ENCODE measurements at regions not wholly inside any gene's neighbourhood (a gene's known extent, or its start where the extent isn't known, plus 50 kb on each side); places are given as distances from the start of the nearest gene placed in this dataset.
"Not testable (repeated sequence)": the region's sequence is repeated elsewhere in the genome, so short reads cannot be mapped to it uniquely, and the experiment has no call there.

DNA sequence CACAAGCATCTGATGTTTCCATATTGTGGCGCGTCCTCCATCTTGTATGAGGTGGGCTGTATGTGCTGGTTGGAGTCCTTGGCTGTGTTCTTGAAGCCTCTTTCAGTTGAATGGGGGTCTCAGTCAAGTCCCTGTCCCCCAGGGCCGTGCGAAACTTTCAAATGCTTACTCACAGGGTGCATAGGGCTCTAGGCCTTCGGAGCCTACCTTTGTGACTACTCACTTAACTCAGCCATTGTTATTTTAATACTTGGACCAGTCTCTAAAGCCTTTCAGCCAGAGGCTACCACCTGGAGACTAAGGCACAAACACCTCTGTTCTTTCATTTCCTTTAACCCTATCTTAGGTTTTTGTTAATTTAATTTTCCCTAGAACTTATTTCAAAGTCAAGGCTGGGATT, 785.9 kb downstream of the GATA3 start:
- Histone ChIP-seq H3K27me3 (replicated peaks) (no peaks in the 10 kb centered on the region), H3K4me3 (no peak overlapping the region), H3K9me3 (replicated peaks) (no peaks in the 10 kb centered on the region), H3K27ac (no peak overlapping the region), H3K36me3 (no peaks in the 10 kb centered on the region), H3K4me1 (replicated peaks) (no peaks in the 10 kb centered on the region)
- no peak for DNase-seq (ENCODE audit: low read depth in 1 of 2, low spot score in 2 of 2)

DNA sequence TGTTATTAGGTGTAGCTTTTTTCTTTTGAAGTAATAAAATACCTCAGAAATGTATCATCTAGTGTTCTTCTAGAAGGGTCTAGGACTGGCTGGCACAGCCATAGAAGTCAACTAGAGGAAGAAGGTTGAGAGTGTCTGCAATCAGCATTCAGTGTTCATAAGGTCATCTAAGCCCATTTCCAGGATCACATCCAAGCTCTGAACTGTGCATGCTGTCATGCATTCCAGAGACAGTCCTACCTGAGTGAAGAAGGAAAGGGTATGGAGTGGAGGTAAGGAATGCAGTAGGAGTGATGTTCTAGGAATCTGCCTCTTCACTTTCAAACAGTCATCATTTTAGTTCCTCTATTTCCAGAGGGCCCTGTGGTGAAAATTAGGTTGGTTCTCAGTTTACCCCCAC, 789.7 kb downstream of the GATA3 start:
- Histone ChIP-seq H3K36me3 (no peaks in the 10 kb centered on the region), H3K4me3 (no peak overlapping the region), H3K9me3 (replicated peaks) (no peaks in the 10 kb centered on the region), H3K27ac (no peak overlapping the region), H3K27me3 (replicated peaks) (no peaks in the 10 kb centered on the region), H3K4me1 (replicated peaks) (no peaks in the 10 kb centered on the region)
- DNase-seq (ENCODE audit: low read depth in 1 of 2, low spot score in 2 of 2) = no peak

DNA sequence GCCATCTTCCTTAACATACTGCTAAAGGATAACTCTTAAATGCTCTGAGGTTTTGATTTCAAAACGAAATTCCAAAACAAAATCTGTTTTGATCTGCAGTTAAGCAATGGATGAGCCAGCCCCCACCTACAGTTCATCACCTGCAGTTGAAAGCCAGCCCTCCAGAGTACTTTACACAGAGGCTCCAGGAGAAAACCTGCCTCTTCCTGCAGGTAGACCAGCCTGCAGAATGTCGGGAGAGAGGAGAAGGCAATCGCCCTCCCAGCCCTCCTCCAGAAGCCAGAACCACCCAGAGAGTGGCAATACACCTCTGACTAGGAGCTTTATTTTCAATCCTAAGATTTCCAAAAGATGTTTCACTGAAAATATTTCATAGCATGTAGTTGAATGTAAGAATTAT, 798.1 kb downstream of the GATA3 start:
- no peaks in the 10 kb centered on the region for H3K27me3 ChIP-seq (replicated peaks)
- H3K27ac ChIP-seq = no peak overlapping the region
- no peaks in the 10 kb centered on the region for H3K36me3 ChIP-seq
- H3K4me1 ChIP-seq (replicated peaks) = no peaks in the 10 kb centered on the region
- no peak overlapping the region for H3K4me3 ChIP-seq
- no peak for DNase-seq (ENCODE audit: low read depth in 1 of 2, low spot score in 2 of 2)
- no peaks in the 10 kb centered on the region for H3K9me3 ChIP-seq (replicated peaks)

DNA sequence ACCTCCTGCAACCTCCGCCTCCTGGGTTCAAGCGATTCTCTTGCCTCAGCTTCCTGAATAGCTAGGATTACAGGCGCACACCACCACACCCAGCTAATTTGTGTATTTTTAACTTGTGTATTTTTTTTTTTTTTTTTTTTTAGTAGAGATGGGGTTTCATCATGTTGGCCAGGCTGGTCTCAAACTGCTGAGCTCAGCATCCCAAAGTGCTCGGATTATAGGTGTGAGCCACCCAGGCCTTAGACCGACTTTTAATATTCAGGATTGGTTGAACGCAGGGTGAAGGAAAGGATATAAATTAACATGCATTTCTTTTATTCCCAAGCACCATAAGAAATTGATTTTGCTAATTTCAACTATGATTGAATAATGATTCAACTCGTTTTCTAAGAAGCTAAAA, 798.6 kb downstream of the GATA3 start:
- no peaks in the 10 kb centered on the region for H3K36me3 ChIP-seq
- H3K9me3 ChIP-seq (replicated peaks) = no peaks in the 10 kb centered on the region
- no peak for DNase-seq (ENCODE audit: low read depth in 1 of 2, low spot score in 2 of 2)
- H3K4me3 ChIP-seq = no peak overlapping the region
- no peaks in the 10 kb centered on the region for H3K27me3 ChIP-seq (replicated peaks)
- H3K27ac ChIP-seq = no peak overlapping the region
- no peaks in the 10 kb centered on the region for H3K4me1 ChIP-seq (replicated peaks)

DNA sequence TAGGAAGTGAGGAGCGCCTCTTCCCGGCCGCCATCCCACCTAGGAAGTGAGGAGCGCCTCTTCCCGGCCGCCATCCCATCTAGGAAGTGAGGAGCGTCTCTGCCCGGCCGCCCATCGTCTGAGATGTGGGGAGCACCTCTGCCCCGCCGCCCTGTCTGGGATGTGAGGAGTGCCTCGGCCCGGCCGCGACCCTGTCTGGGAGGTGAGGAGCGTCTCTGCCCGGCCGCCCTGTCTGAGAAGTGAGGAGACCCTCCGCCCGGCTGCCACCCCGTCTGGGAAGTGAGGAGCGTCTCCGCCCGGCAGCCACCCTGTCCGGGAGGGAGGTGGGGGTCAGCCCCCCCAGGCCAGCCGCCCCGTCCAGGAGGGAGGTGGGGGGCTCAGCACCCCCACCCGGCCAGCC, 814.4 kb downstream of the GATA3 start:
- not testable (repeated sequence) for H3K36me3 ChIP-seq; H3K27me3 ChIP-seq (replicated peaks); H3K9me3 ChIP-seq (replicated peaks); H3K4me3 ChIP-seq; H3K4me1 ChIP-seq (replicated peaks); DNase-seq (ENCODE audit: low read depth in 1 of 2, low spot score in 2 of 2); H3K27ac ChIP-seq

DNA sequence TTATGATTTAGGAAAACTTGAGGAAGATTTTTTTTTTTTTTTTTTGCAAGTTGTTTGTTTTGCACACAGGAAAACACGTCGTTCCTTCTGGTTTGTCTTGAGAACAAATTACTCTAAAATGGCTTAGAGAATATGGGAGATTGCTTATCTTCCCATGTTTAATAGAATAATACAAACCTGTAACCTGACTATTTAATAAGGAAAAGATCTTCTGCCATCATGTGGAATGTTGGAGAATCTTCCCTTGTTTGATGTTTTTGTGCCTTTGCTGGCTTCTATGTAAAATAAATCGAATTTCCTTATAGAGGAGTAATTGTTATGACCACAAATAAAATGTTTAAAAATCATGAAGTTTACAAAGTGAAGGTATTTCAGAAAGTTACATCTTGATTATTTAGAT, 818.8 kb downstream of the GATA3 start:
- no peak overlapping the region for H3K27ac ChIP-seq
- no peaks in the 10 kb centered on the region for H3K36me3 ChIP-seq
- no peak overlapping the region for H3K4me3 ChIP-seq
- no peak for DNase-seq (ENCODE audit: low read depth in 1 of 2, low spot score in 2 of 2)
- no peaks in the 10 kb centered on the region for H3K27me3 ChIP-seq (replicated peaks)
- H3K4me1 ChIP-seq (replicated peaks) = no peaks in the 10 kb centered on the region
- H3K9me3 ChIP-seq (replicated peaks) = no peaks in the 10 kb centered on the region

DNA sequence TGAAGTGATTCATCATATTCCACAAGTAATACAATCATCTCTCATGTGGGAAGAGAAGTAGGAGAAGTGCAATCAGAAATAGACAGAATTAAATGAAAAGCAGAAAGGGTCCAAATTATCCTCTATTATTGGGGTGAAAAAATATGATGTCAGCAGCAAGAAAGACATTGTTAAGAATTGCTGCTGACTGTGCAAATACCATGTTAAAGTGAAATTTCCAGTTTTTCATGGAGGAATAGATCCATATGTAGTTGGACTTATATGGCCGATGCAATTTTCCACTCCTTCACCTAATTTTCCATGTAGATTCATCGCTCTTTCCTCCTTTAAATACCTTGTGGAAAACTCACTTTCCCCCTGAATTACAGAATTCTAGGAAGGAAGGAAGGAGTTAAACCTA, 819.8 kb downstream of the GATA3 start:
- Histone ChIP-seq H3K27me3 (replicated peaks) (no peaks in the 10 kb centered on the region), H3K9me3 (replicated peaks) (no peaks in the 10 kb centered on the region), H3K4me3 (no peak overlapping the region), H3K36me3 (no peaks in the 10 kb centered on the region), H3K27ac (no peak overlapping the region), H3K4me1 (replicated peaks) (no peaks in the 10 kb centered on the region)
- no peak for DNase-seq (ENCODE audit: low read depth in 1 of 2, low spot score in 2 of 2)

DNA sequence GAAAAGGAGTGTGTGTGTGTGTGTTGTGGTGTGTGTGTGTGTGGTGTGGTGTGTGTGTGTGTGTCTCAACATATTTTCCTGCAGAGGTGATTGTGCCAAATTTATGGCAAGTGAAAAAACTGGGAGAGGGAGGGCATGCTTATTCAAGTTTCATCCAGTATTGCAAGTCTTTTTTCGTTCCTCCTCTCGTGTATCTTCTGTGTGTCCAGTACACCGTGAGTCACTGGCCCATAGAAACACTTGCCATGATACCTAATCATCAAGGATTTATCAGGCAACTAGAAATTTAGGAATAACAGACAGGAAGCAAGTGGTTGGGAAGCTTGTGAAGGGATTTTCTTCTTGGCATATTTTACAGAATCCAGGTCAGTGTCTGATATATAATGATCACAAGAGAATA, 820.5 kb downstream of the GATA3 start:
- no peak overlapping the region for H3K4me3 ChIP-seq
- H3K27me3 ChIP-seq (replicated peaks) = no peaks in the 10 kb centered on the region

DNA sequence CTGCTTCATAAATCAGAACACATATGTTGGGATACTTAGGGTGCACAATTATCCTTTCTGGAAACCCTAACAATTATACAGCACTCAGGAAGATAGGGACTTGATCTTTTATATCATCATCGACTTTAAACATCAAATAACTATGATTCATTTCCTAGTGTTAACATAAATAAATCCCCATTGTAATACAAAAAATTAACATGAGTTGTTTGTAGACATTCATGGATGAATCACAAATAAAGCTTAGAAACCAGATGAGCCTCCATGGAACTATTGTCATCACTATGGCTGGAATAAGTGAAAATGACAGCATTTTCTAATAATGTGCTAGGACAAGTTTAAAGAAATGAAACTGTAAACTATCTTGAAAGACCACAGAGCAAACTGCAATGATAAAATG, 821.7 kb downstream of the GATA3 start:
- DNase-seq (ENCODE audit: low read depth in 1 of 2, low spot score in 2 of 2) = no peak
- no peaks in the 10 kb centered on the region for H3K27me3 ChIP-seq (replicated peaks)
- H3K36me3 ChIP-seq = no peaks in the 10 kb centered on the region
- no peak overlapping the region for H3K4me3 ChIP-seq
- no peaks in the 10 kb centered on the region for H3K9me3 ChIP-seq (replicated peaks)
- H3K27ac ChIP-seq = no peak overlapping the region
- H3K4me1 ChIP-seq (replicated peaks) = no peaks in the 10 kb centered on the region

More for the DNA sequence above, 820.5 kb downstream of the GATA3 start:
- Histone ChIP-seq H3K36me3 (no peaks in the 10 kb centered on the region), H3K9me3 (replicated peaks) (no peaks in the 10 kb centered on the region), H3K27ac (no peak overlapping the region), H3K4me1 (replicated peaks) (no peaks in the 10 kb centered on the region)
- DNase-seq (ENCODE audit: low read depth in 1 of 2, low spot score in 2 of 2) = no peak

DNA sequence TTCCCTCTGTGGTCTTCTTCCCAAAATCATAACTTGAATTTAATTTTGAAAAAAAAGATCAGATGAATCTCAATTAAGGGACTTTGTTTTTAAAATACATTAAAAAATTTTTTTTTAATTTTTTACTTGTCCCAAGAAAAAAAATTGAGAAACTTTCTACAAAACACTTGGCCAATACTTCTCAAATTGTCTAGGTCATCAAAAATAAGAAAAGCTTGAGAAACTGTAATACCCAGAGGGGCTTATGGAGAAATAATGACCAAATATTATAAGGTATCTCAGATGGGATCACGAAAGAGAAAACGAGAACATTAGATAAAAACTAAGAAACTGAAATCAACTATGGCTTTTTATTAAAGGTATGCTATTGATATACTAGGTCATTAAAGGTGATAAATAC, 835.0 kb downstream of the GATA3 start:
- Histone ChIP-seq H3K4me1 (replicated peaks) (no peaks in the 10 kb centered on the region), H3K36me3 (no peaks in the 10 kb centered on the region), H3K4me3 (no peak overlapping the region), H3K27ac (no peak overlapping the region), H3K27me3 (replicated peaks) (no peaks in the 10 kb centered on the region), H3K9me3 (replicated peaks) (no peaks in the 10 kb centered on the region)
- DNase-seq (ENCODE audit: low read depth in 1 of 2, low spot score in 2 of 2) = no peak

DNA sequence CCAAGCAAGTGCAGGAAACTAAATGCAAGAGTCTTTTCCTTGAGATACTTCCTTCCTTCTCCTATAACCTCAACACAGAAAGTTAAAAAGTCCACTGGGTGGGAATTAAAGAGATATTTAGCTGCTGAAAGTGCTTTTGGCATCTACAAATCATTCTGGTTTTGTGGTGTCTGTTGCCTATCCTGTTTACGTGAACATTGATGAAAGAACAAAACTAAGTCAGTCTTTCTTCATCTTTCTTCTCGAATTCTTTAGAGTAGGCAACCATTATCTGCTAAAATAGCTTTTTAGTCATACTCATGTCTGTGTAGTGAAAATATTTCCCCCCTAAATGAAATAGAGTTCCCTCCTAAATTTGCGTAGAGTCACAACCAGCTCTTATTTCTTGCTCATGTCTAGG, 838.6 kb downstream of the GATA3 start:
- no peak for DNase-seq (ENCODE audit: low read depth in 1 of 2, low spot score in 2 of 2)
- H3K36me3 ChIP-seq = no peaks in the 10 kb centered on the region
- H3K9me3 ChIP-seq (replicated peaks) = no peaks in the 10 kb centered on the region
- no peaks in the 10 kb centered on the region for H3K4me1 ChIP-seq (replicated peaks)
- no peak overlapping the region for H3K4me3 ChIP-seq
- H3K27me3 ChIP-seq (replicated peaks) = no peaks in the 10 kb centered on the region
- no peak overlapping the region for H3K27ac ChIP-seq

DNA sequence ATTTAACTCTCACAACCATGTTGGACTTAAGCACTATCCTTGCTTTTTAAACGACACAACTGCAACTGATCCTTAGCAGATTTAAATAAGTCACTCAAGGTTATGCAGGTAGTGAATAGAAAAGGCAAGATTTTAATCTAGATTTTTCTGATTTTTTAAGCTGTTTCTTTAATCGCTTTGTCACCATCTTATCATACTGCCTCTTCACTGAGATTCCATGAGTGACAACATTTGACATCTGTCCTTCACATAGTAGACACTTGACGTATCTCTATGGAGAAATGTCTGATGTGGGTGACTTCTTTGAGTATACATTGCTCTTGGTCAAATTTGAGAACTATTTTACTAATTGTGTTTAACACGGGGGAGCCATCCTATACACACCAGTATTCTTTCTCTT, 839.7 kb downstream of the GATA3 start:
- H3K9me3 ChIP-seq (replicated peaks) = no peaks in the 10 kb centered on the region
- H3K36me3 ChIP-seq = no peaks in the 10 kb centered on the region
- no peaks in the 10 kb centered on the region for H3K4me1 ChIP-seq (replicated peaks)
- H3K27me3 ChIP-seq (replicated peaks) = no peaks in the 10 kb centered on the region
- no peak overlapping the region for H3K4me3 ChIP-seq
- H3K27ac ChIP-seq = no peak overlapping the region
- no peak for DNase-seq (ENCODE audit: low read depth in 1 of 2, low spot score in 2 of 2)

DNA sequence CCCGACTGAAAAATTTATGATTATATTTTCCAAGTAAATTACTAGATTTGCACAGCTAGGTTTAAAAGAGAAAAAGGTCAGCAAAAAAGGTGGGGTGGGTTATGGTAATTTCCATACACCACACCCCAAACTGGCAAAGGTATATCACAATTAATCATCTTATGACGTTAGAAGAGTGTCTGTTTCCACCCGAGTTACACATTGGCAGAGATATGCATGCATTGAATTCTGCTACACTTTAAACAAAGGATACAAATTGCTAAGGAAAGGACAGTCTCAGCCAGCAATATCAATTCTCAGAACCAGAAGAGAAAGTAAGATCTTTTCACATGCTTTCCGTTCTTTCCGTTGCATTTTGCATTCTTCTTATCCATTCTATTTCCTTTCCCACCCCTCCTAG, 843.3 kb downstream of the GATA3 start:
- H3K36me3 ChIP-seq = no peaks in the 10 kb centered on the region
- H3K27me3 ChIP-seq (replicated peaks) = no peaks in the 10 kb centered on the region
- DNase-seq (ENCODE audit: low read depth in 1 of 2, low spot score in 2 of 2) = no peak
- H3K27ac ChIP-seq = no peak overlapping the region
- no peak overlapping the region for H3K4me3 ChIP-seq
- no peaks in the 10 kb centered on the region for H3K9me3 ChIP-seq (replicated peaks)
- no peaks in the 10 kb centered on the region for H3K4me1 ChIP-seq (replicated peaks)

DNA sequence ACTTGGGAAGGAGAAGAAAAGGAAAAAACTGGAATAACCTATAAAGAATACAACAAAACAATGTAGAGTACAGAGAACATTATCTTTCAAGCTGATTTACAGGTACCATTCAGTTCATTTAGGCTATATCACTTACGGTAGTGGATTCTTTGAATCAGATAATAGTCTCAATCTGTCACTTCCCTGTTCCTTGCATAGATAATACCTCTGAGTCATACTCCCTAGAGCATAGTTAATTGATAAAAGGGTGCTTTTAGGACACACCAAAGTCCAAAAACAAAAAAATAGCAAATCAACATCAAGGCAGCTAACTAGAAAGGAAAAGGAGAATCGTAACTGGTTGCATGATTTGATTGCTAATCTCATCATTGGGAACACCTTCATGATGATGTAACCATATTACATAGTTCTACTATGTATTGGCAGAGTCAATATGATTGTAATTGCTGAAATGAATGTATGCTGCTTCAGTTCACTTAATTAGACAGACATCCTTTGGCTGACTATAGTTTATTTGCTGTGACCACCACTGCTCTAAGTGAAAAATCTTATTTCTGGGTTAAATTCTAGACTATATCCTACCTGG, 844.4 kb downstream of the GATA3 start:
- H3K4me3 ChIP-seq = no peak overlapping the region
- no peak overlapping the region for H3K27ac ChIP-seq
- no peaks in the 10 kb centered on the region for H3K9me3 ChIP-seq (replicated peaks)
- no peaks in the 10 kb centered on the region for H3K36me3 ChIP-seq
- H3K27me3 ChIP-seq (replicated peaks) = no peaks in the 10 kb centered on the region
- DNase-seq (ENCODE audit: low read depth in 1 of 2, low spot score in 2 of 2) = no peak
- H3K4me1 ChIP-seq (replicated peaks) = no peaks in the 10 kb centered on the region

DNA sequence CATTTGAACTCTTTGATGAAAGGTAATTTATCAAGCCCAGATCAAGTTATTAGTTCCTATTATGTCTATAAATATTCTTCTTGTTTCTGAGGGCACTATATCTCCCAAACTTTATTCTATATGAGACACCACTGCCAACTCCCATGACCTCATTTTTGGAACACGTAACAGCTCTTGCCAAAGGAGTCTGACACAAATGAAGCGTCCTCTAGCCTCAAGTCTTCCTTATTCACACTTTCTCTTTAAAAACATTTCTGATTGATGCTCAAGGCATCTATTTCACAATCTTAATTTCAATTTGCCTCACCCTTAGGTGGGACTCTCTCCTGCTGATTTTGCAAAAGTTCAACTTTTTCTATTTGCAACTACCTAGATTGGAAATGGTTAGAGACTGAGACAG, 848.4 kb downstream of the GATA3 start:
- DNase-seq (ENCODE audit: low read depth in 1 of 2, low spot score in 2 of 2) = no peak
- Histone ChIP-seq H3K4me1 (replicated peaks) (no peaks in the 10 kb centered on the region), H3K9me3 (replicated peaks) (no peaks in the 10 kb centered on the region), H3K27me3 (replicated peaks) (no peaks in the 10 kb centered on the region), H3K36me3 (no peaks in the 10 kb centered on the region), H3K4me3 (no peak overlapping the region), H3K27ac (no peak overlapping the region)
